ENCODE measurements at regions not wholly inside any gene's neighbourhood (a gene's known extent, or its start where the extent isn't known, plus 50 kb on each side); places are given as distances from the start of the nearest gene placed in this dataset.

GRCh38 chr20:12455148-12455547, 537.5 kb downstream of the BTBD3 start:
- H3K27ac ChIP-seq (ENCODE audit: extremely low read depth, low read depth, low read length) = no peak overlapping the region
- TF ChIP-seq ZNF521 (tag by site-specific recombination; IDR thresholded peaks at IDR 0.05) (no peak), ZNF530 (tag by site-specific recombination; IDR thresholded peaks at IDR 0.05; ENCODE audit: low read depth) (no peak), ZNF324 (tag by site-specific recombination; IDR thresholded peaks at IDR 0.05) (no peak), ZNF514 (tag by site-specific recombination; IDR thresholded peaks at IDR 0.05) (no peak)
- H3K36me3 ChIP-seq (ENCODE audit: control insufficient read depth in 2 of 2, insufficient read depth in 1 of 2, low read length in 2 of 2) = no peaks in the 10 kb centered on the region
- no peak overlapping the region for H3K4me3 ChIP-seq (ENCODE audit: low read depth, low read length)
- H3K4me1 ChIP-seq (ENCODE audit: control insufficient read depth, insufficient read depth, low read length) = no peaks in the 10 kb centered on the region
- ChIA-PET POLR2A (no interaction called here), CTCF (no interaction called here)
- H3K9me3 ChIP-seq (ENCODE audit: control insufficient read depth, insufficient read depth, low read depth, low read length) = no peaks in the 10 kb centered on the region

GRCh38 chr20:12458241-12458640, 540.5 kb downstream of the BTBD3 start:
- no peak overlapping the region for H3K27ac ChIP-seq (ENCODE audit: extremely low read depth, low read depth, low read length)
- H3K4me1 ChIP-seq (ENCODE audit: control insufficient read depth, insufficient read depth, low read length) = no peaks in the 10 kb centered on the region
- ChIA-PET POLR2A (no interaction called here), CTCF (no interaction called here)
- no peak overlapping the region for H3K4me3 ChIP-seq (ENCODE audit: low read depth, low read length)
- no peaks in the 10 kb centered on the region for H3K36me3 ChIP-seq (ENCODE audit: control insufficient read depth in 2 of 2, insufficient read depth in 1 of 2, low read length in 2 of 2)
- TF ChIP-seq PBX3 (CRISPR knock-in tag; IDR thresholded peaks at IDR 0.05) (no peak), ZSCAN30 (tag by site-specific recombination; IDR thresholded peaks at IDR 0.05) (no peak), ZNF140 (tag by site-specific recombination; IDR thresholded peaks at IDR 0.05) (no peak), HOXA7 (CRISPR knock-in tag; IDR thresholded peaks at IDR 0.05; ENCODE audit: borderline replicate concordance) (no peak), ZNF830 (tag by site-specific recombination; IDR thresholded peaks at IDR 0.05; ENCODE audit: low read depth) (no peak), ELK4 (IDR thresholded peaks at IDR 0.05; ENCODE audit: borderline replicate concordance, low read depth, low read length) (no peak), ZNF560 (tag by site-specific recombination; IDR thresholded peaks at IDR 0.05; ENCODE audit: borderline replicate concordance) (no peak), ZNF211 (tag by site-specific recombination; IDR thresholded peaks at IDR 0.05; ENCODE audit: low read depth) (no peak), ZNF76 (tag by site-specific recombination; IDR thresholded peaks at IDR 0.05; ENCODE audit: borderline replicate concordance, low read depth) (no peak), ZNF544 (tag by site-specific recombination; IDR thresholded peaks at IDR 0.05) (no peak), ZNF354C (tag by site-specific recombination; IDR thresholded peaks at IDR 0.05; ENCODE audit: borderline replicate concordance, low read depth) (no peak), KLF8 (tag by site-specific recombination; IDR thresholded peaks at IDR 0.05) (no peak), ZNF223 (tag by site-specific recombination; IDR thresholded peaks at IDR 0.05) (no peak), ZBTB1 (tag by site-specific recombination; IDR thresholded peaks at IDR 0.05) (no peak), GFI1B (tag by site-specific recombination; IDR thresholded peaks at IDR 0.05) (no peak)
- no peaks in the 10 kb centered on the region for H3K9me3 ChIP-seq (ENCODE audit: control insufficient read depth, insufficient read depth, low read depth, low read length)

- CTCF ChIA-PET = no interaction called here
- POLR2A ChIA-PET = no interaction called here
- Histone ChIP-seq H3K27ac (ENCODE audit: extremely low read depth, low read depth, low read length) (no peak overlapping the region), H3K4me1 (ENCODE audit: control insufficient read depth, insufficient read depth, low read length) (no peaks in the 10 kb centered on the region), H3K4me3 (ENCODE audit: low read depth, low read length) (no peak overlapping the region), H3K9me3 (ENCODE audit: control insufficient read depth, insufficient read depth, low read depth, low read length) (no peaks in the 10 kb centered on the region), H3K36me3 (ENCODE audit: control insufficient read depth in 2 of 2, insufficient read depth in 1 of 2, low read length in 2 of 2) (no peaks in the 10 kb centered on the region)
- no peak for TF ChIP-seq GLI4 (tag by site-specific recombination; IDR thresholded peaks at IDR 0.05)
- TF ChIP-seq ZNF223 (tag by site-specific recombination; IDR thresholded peaks at IDR 0.05) = no peak
- TF ChIP-seq ZNF621 (tag by site-specific recombination; IDR thresholded peaks at IDR 0.05) = no peak
- TF ChIP-seq ZNF169 (tag by site-specific recombination; IDR thresholded peaks at IDR 0.05) = no peak
- no peak for TF ChIP-seq ZNF747 (tag by site-specific recombination; IDR thresholded peaks at IDR 0.05)
- no peak for TF ChIP-seq GLIS2 (tag by site-specific recombination; IDR thresholded peaks at IDR 0.05)
- TF ChIP-seq ZNF843 (tag by site-specific recombination; IDR thresholded peaks at IDR 0.05) = no peak
Observed at GRCh38 chr20:12464036-12464435, 544.7 kb upstream of the SPTLC3 start.
